Common myeloid progenitor, CD34-positive (primary cell): ENCODE measurements at regions not wholly inside any gene's neighbourhood (a gene's known extent, or its start where the extent isn't known, plus 50 kb on each side); places are given as distances from the start of the nearest gene placed in this dataset.

ENCODE experiments used
- CTCF ChIA-PET: fragments of 350-600 bp; sonication (Branson Sonifier 250); formaldehyde crosslinking; loops from one replicate; lab custom pipeline; 2021; ENCODE audit warnings: antibody characterized with exemption; lab: Charles Lee
- POLR2A ChIA-PET: fragments of 350-600 bp; sonication (Branson Sonifier 250); formaldehyde crosslinking; loops from one replicate; lab custom pipeline; 2021; ENCODE audit warnings: antibody characterized with exemption; lab: Charles Lee
- DNase-seq, 3 donors: peaks; one replicate each; pipeline versions ENCODE4 v3.0.0 to v3.0.0-alpha.2; 2013
- H3K27ac ChIP-seq, 2 experiments: 1 replicate in 1 of 2; 2 replicates in 1 of 2; pipeline ENCODE4 v1.7.0; 2013; ENCODE audit warnings: inconsistent platforms in 2 of 2, low read length in 2 of 2, mild to moderate bottlenecking in 2 of 2, low read depth in 1 of 2, moderate library complexity in 1 of 2; ENCODE audit not compliant: severe bottlenecking in 2 of 2, insufficient read depth in 1 of 2, poor library complexity in 1 of 2
- H3K27me3 ChIP-seq, 5 experiments: replicated peaks in 2 of 5; 1 replicate in 3 of 5; 2 replicates in 2 of 5; pipeline versions ENCODE4 v1.6.1 to v1.7.0; 2013; ENCODE audit warnings: low read length in 4 of 5, mild to moderate bottlenecking in 2 of 5, moderate library complexity in 2 of 5, inconsistent platforms in 1 of 5; ENCODE audit not compliant: insufficient read depth in 5 of 5, control insufficient read depth in 4 of 5
- H3K36me3 ChIP-seq, 4 experiments: 1 replicate in 2 of 4; 2 replicates in 2 of 4; pipeline versions ENCODE4 v1.6.1 to v1.7.0; 2013; ENCODE audit warnings: low read length in 3 of 4, control low read depth in 1 of 4, mild to moderate bottlenecking in 1 of 4; ENCODE audit not compliant: control insufficient read depth in 4 of 4, insufficient read depth in 4 of 4
- H3K4me1 ChIP-seq, 4 experiments: 1 replicate in 3 of 4; 2 replicates in 1 of 4; pipeline versions ENCODE4 v1.6.1 to v1.7.1; 2013; ENCODE audit warnings: low read length in 3 of 4, mild to moderate bottlenecking in 3 of 4, control low read depth in 1 of 4, inconsistent platforms in 1 of 4, moderate library complexity in 1 of 4; ENCODE audit not compliant: control insufficient read depth in 4 of 4, insufficient read depth in 4 of 4; ENCODE audit errors: control extremely low read depth in 1 of 4
- H3K4me3 ChIP-seq, 7 experiments: 1 replicate in 4 of 7; 2 replicates in 3 of 7; pipeline versions ENCODE4 v1.5.1 to v1.7.0; 2013; ENCODE audit warnings: mild to moderate bottlenecking in 7 of 7, low read length in 6 of 7, moderate library complexity in 6 of 7, inconsistent platforms in 2 of 7, low read depth in 2 of 7, control low read depth in 1 of 7; ENCODE audit not compliant: insufficient read depth in 4 of 7, control insufficient read depth in 1 of 7; ENCODE audit errors: extremely low read depth in 1 of 7
- H3K9me3 ChIP-seq, 5 experiments: 1 replicate in 4 of 5; 2 replicates in 1 of 5; pipeline versions ENCODE4 v1.6.1 to v1.7.1; 2013; ENCODE audit warnings: low read length in 4 of 5, mild to moderate bottlenecking in 2 of 5, inconsistent platforms in 1 of 5, low read depth in 1 of 5, moderate library complexity in 1 of 5; ENCODE audit not compliant: control insufficient read depth in 4 of 5, insufficient read depth in 2 of 5; ENCODE audit errors: control extremely low read depth in 1 of 5
- WGBS: methylation state at CpG from one replicate; pipeline ENCODE4 v1.1.5; 2013; ENCODE audit not compliant: insufficient coverage; 5-methylcytosine and 5-hydroxymethylcytosine counted together

GRCh38 chr3:76372497-76372896 is 587.1 kb upstream of the ZNF717 start:
- no CpG with 5 or more reads among the region's 2 CpGs for WGBS
- no peaks in the 10 kb centered on the region for H3K27me3 ChIP-seq
- no peak overlapping the region for H3K4me3 ChIP-seq
- no peak for DNase-seq
- H3K9me3 ChIP-seq: peaks cover 0 to 1% (median 0%) of the 10 kb centered on the region in 5 experiments
- no peaks in the 10 kb centered on the region for H3K4me1 ChIP-seq
- CTCF ChIA-PET: no interaction called here
- no peaks in the 10 kb centered on the region for H3K36me3 ChIP-seq
- POLR2A ChIA-PET: no interaction called here
- H3K27ac ChIP-seq: no peak overlapping the region

DNA sequence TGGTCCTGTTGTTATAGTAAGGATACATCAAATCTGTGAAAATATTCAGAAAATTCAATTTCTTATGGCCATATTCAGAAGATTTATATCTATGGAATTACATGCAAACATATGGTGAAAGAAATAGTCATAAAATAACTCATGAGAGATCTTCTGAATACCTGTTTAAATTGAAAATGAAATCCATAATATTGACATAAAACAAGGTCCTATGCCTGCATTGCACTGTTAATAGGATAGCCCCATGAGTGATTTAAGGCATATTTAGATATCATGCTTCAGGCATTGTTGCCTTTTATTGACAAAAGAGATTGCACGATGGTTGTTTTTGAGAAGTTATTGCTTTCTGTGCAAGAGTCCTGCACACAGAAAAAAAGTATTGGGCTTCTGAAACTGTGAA is 591.7 kb upstream of the ZNF717 start:
- WGBS: 100% methylated on average over 1 of the region's 1 CpG
- Histone ChIP-seq H3K36me3 (no peaks in the 10 kb centered on the region), H3K9me3 (peaks cover 0 to 3% (median 0%) of the 10 kb centered on the region in 5 experiments), H3K27me3 (no peaks in the 10 kb centered on the region), H3K4me1 (no peaks in the 10 kb centered on the region), H3K27ac (no peak overlapping the region), H3K4me3 (no peak overlapping the region)
- ChIA-PET POLR2A (no interaction called here), CTCF (no interaction called here)
- DNase-seq: no peak

DNA sequence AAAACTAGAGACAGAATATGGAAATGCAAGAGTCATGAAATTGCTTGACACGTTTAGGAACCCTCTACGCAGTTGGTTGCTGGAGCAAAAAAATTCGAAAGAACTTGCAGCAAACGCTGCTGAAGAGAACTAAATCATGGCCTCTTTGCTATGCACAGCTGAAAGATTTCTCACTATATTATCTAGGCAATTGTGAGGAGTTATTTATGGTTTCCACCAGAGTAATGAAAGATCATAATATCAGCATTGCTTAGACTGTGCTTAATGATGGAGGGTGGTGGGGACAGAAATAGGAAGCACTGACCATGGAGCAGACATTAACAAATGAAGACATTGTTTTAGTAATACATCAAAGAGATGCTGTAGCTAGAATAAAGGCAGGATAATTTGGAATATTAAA is 593.4 kb upstream of the ZNF717 start:
- DNase-seq: no peak
- POLR2A ChIA-PET: no interaction called here
- peaks cover 0 to 3% (median 0%) of the 10 kb centered on the region in 5 experiments for H3K9me3 ChIP-seq
- H3K4me3 ChIP-seq: no peak overlapping the region
- CTCF ChIA-PET: no interaction called here
- no peaks in the 10 kb centered on the region for H3K36me3 ChIP-seq
- H3K27me3 ChIP-seq: no peaks in the 10 kb centered on the region
- no peak overlapping the region for H3K27ac ChIP-seq
- WGBS: 93% methylated on average over 4 of the region's 4 CpGs
- H3K4me1 ChIP-seq: no peaks in the 10 kb centered on the region

DNA sequence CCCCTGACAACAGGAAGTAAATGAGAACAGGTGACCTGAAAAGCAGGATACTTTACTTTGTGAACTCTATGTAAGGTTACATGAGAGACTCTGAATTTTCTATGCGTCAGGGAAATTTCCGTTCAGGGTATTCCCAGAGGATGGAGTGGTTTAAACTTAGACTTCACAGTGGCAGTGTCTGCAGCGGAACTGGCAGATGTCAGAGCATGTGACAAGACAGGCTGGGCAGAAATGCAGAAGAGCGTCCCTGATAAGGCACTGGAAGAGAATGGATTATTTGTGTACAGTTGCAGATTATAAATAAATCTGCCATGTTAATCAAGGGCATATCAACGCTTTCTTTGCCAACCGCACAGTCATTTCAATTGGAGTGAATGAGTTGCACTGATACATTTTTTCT is 598.4 kb upstream of the ZNF717 start:
- H3K9me3 ChIP-seq: no peaks in the 10 kb centered on the region
- no peaks in the 10 kb centered on the region for H3K4me1 ChIP-seq
- ChIA-PET POLR2A (no interaction called here), CTCF (no interaction called here)
- no peaks in the 10 kb centered on the region for H3K36me3 ChIP-seq
- 91% methylated on average over 3 of the region's 6 CpGs for WGBS
- H3K27me3 ChIP-seq: no peaks in the 10 kb centered on the region
- DNase-seq: no peak
- H3K27ac ChIP-seq: no peak overlapping the region
- no peak overlapping the region for H3K4me3 ChIP-seq

- Histone ChIP-seq H3K4me1 (no peaks in the 10 kb centered on the region), H3K27me3 (no peaks in the 10 kb centered on the region), H3K27ac (no peak overlapping the region), H3K9me3 (no peaks in the 10 kb centered on the region), H3K36me3 (no peaks in the 10 kb centered on the region), H3K4me3 (no peak overlapping the region)
- no peak for DNase-seq
- ChIA-PET POLR2A (no interaction called here), CTCF (no interaction called here)
- WGBS: no CpG with 5 or more reads among the region's 2 CpGs
Measured at GRCh38 chr3:76387000-76387399, 601.7 kb upstream of the ZNF717 start.

DNA sequence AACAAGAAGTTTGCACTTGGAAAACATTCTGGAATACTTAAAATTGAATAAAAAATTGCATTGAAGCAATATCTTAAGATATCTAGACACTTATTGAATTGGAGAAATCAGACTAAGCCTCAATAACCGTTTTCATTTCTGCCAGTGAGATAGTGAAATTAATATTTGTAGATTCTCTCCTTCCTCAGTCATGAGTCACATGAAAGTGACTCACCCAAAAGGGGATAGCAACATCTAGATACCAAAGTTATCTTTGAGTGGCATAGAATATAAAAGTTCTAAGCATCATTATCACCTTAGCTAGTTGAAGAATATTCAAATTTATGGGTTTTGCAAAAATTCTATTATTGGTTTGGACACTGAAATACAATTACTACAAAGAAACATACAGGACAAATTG is 614.8 kb upstream of the ZNF717 start:
- POLR2A ChIA-PET: no interaction called here
- Histone ChIP-seq H3K27ac (no peak overlapping the region), H3K4me1 (no peaks in the 10 kb centered on the region), H3K4me3 (no peak overlapping the region), H3K27me3 (no peaks in the 10 kb centered on the region), H3K36me3 (no peaks in the 10 kb centered on the region), H3K9me3 (no peaks in the 10 kb centered on the region)
- CTCF ChIA-PET: no interaction called here
- no peak for DNase-seq
- no CpG with 5 or more reads among the region's 1 CpG for WGBS

DNA sequence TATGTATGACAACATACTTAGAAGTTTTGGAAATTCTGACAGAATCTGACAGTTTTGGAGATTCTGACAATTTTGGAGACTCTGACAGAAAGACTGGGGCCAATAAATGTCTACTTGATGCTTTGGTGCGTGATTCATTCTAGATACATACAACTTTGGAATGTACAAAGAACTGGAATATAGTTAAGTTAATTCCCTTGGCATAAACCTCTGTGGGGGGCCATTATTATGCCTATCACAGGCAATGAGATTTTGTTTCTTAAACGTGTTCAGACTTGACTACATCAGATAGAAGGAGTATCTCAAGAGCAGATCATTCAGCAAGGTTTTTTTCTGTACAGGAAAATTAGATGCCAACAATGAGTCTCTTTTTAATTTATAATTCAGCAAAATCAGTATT is 617.6 kb upstream of the ZNF717 start:
- no peaks in the 10 kb centered on the region for H3K36me3 ChIP-seq
- H3K4me1 ChIP-seq: no peaks in the 10 kb centered on the region
- POLR2A ChIA-PET: no interaction called here
- CTCF ChIA-PET: no interaction called here
- no peaks in the 10 kb centered on the region for H3K27me3 ChIP-seq
- 100% methylated on average over 1 of the region's 2 CpGs for WGBS
- no peak overlapping the region for H3K4me3 ChIP-seq
- H3K9me3 ChIP-seq: no peaks in the 10 kb centered on the region
- H3K27ac ChIP-seq: no peak overlapping the region
- DNase-seq: no peak
